PFSK-1 (cell line): ENCODE measurements at regions not wholly inside any gene's neighbourhood (a gene's known extent, or its start where the extent isn't known, plus 50 kb on each side); places are given as distances from the start of the nearest gene placed in this dataset.

Source experiments
- FOXP2 ChIP-seq: optimal IDR thresholded peaks from 2 replicates; pipeline ENCODE3; 2011; ENCODE audit warnings: borderline replicate concordance, control low read depth, inconsistent platforms; ENCODE audit not compliant: insufficient read depth; ENCODE audit errors: extremely low read length, extremely low read depth
- POLR2AphosphoS5 ChIP-seq: IDR thresholded peaks from 2 replicates; pipeline ENCODE4 v1.6.1; 2012; ENCODE audit warnings: low read depth, mild to moderate bottlenecking, control low read depth, low read length, moderate library complexity
- REST ChIP-seq, 2 experiments: IDR thresholded peaks; 2 replicates each; pipeline versions ENCODE4 v1.6.1 to v1.8.0; 2011 to 2012; ENCODE audit warnings: low read depth in 2 of 2, low read length in 2 of 2, control low read depth in 1 of 2, inconsistent platforms in 1 of 2, mild to moderate bottlenecking in 1 of 2, moderate library complexity in 1 of 2; ENCODE audit not compliant: insufficient read depth in 1 of 2
- SIN3A ChIP-seq: IDR thresholded peaks from 2 replicates; pipeline ENCODE4 v1.6.1; 2012; ENCODE audit warnings: mild to moderate bottlenecking, low read length, moderate library complexity, borderline replicate concordance; ENCODE audit not compliant: insufficient read depth
- TAF1 ChIP-seq: IDR thresholded peaks from 2 replicates; pipeline ENCODE4 v1.6.1; 2012; ENCODE audit warnings: low read length, control low read depth, borderline replicate concordance; ENCODE audit not compliant: insufficient read depth

- TF ChIP-seq SIN3A (no peak), TAF1 (no peak), FOXP2 (no peak), REST (IDR thresholded peaks at IDR 0.05; ENCODE audit: insufficient read depth in 1 of 2, low read depth in 2 of 2, low read length in 2 of 2) (no peak), POLR2AphosphoS5 (no peak)
Measured at GRCh38 chr3:193809106-193809505, 216.1 kb downstream of the OPA1 start.

- no peak for TF ChIP-seq SIN3A
- TF ChIP-seq REST (IDR thresholded peaks at IDR 0.05; ENCODE audit: insufficient read depth in 1 of 2, low read depth in 2 of 2, low read length in 2 of 2): no peak
- no peak for TF ChIP-seq POLR2AphosphoS5
- TF ChIP-seq FOXP2: no peak
- no peak for TF ChIP-seq TAF1
Measured at GRCh38 chr3:193812078-193812725, 219.2 kb downstream of the OPA1 start.

- TF ChIP-seq TAF1: no peak
- TF ChIP-seq FOXP2: no peak
- no peak for TF ChIP-seq REST (IDR thresholded peaks at IDR 0.05; ENCODE audit: insufficient read depth in 1 of 2, low read depth in 2 of 2, low read length in 2 of 2)
- no peak for TF ChIP-seq SIN3A
- no peak for TF ChIP-seq POLR2AphosphoS5
Measured at GRCh38 chr3:193812791-193813500, 219.9 kb downstream of the OPA1 start.

- no peak for TF ChIP-seq TAF1
- TF ChIP-seq REST (IDR thresholded peaks at IDR 0.05; ENCODE audit: insufficient read depth in 1 of 2, low read depth in 2 of 2, low read length in 2 of 2): no peak
- TF ChIP-seq POLR2AphosphoS5: no peak
- TF ChIP-seq SIN3A: no peak
- TF ChIP-seq FOXP2: no peak
Measured at GRCh38 chr3:193813501-193813830, 220.5 kb downstream of the OPA1 start.
